Neural cell (in vitro differentiated cells): ENCODE measurements at regions not wholly inside any gene's neighbourhood (a gene's known extent, or its start where the extent isn't known, plus 50 kb on each side); places are given as distances from the start of the nearest gene placed in this dataset.

Experiments used
- H2AFZ ChIP-seq: fragments of 200-600, 300-800 bp; sonication (generic), shearing (Covaris generic); 2 replicates; pipeline ENCODE4 v1.6.0; 2014; ENCODE audit warnings: low read depth, mild to moderate bottlenecking, antibody characterized with exemption, low read length, moderate library complexity
- H3F3A ChIP-seq: fragments of 200-600 bp; shearing (Covaris generic); 2 replicates; pipeline ENCODE4 v1.6.1; 2016; ENCODE audit warnings: mild to moderate bottlenecking, moderate library complexity, mixed read lengths, antibody characterized with exemption, low read length; ENCODE audit not compliant: insufficient read depth, poor library complexity, severe bottlenecking
- H3K27ac ChIP-seq: fragments of 200-600, 300-800 bp; sonication (generic), shearing (Covaris generic); 2 replicates; pipeline ENCODE4 v1.5.1; 2014; ENCODE audit warnings: mild to moderate bottlenecking, low read length, moderate library complexity
- H3K27me3 ChIP-seq: fragments of 300-800, 200-600 bp; sonication (generic), shearing (Covaris generic); 2 replicates; pipeline ENCODE4 v1.6.0; 2014; ENCODE audit warnings: mild to moderate bottlenecking, low read depth, low read length, moderate library complexity; ENCODE audit not compliant: insufficient read depth
- H3K36me3 ChIP-seq: fragments of 300-800, 200-600 bp; sonication (generic), shearing (Covaris generic); 2 replicates; pipeline ENCODE4 v1.5.1; 2014; ENCODE audit warnings: mild to moderate bottlenecking, antibody characterized with exemption, low read length, moderate library complexity; ENCODE audit not compliant: insufficient read depth
- H3K4me2 ChIP-seq: fragments of 300-800, 200-600 bp; sonication (generic), shearing (Covaris generic); 2 replicates; pipeline ENCODE4 v1.6.0; 2014; ENCODE audit warnings: mild to moderate bottlenecking, low read length
- H3K4me3 ChIP-seq: fragments of 300-800, 200-600 bp; sonication (generic), shearing (Covaris generic); 2 replicates; pipeline ENCODE4 v1.5.1; 2014; ENCODE audit warnings: mild to moderate bottlenecking, low read length, moderate library complexity
- H3K79me2 ChIP-seq: fragments of 200-600 bp; shearing (Covaris generic); replicated peaks from 2 replicates; pipeline ENCODE4 v1.6.0; 2014; ENCODE audit warnings: mild to moderate bottlenecking, low read length, moderate library complexity; ENCODE audit not compliant: insufficient read depth
- H3K9ac ChIP-seq: fragments of 300-800, 200-600 bp; sonication (generic), shearing (Covaris generic); 2 replicates; pipeline ENCODE4 v1.6.1; 2016; ENCODE audit warnings: mild to moderate bottlenecking, low read length, mixed read lengths
- H3K9me2 ChIP-seq: fragments of 200-600 bp; shearing (Covaris generic); 2 replicates; pipeline ENCODE4 v1.6.1; 2016; ENCODE audit warnings: mild to moderate bottlenecking, low read length, mixed read lengths; ENCODE audit not compliant: insufficient read depth
- H3K9me3 ChIP-seq: fragments of 200-600, 300-800 bp; sonication (generic), shearing (Covaris generic); 2 replicates; pipeline ENCODE4 v1.6.1; 2016; ENCODE audit warnings: mild to moderate bottlenecking, mixed run types, low read length, moderate library complexity, mixed read lengths
- H4K20me1 ChIP-seq: fragments of 200-600 bp; shearing (Covaris generic); 2 replicates; pipeline ENCODE4 v1.6.1; 2016; ENCODE audit warnings: mild to moderate bottlenecking, mixed run types; ENCODE audit not compliant: insufficient read depth
- EP300 ChIP-seq: fragments of 450-650 bp; conservative IDR thresholded peaks from 2 replicates; pipeline ENCODE4 v1.6.1; 2014; ENCODE audit warnings: antibody characterized with exemption, mild to moderate bottlenecking, moderate library complexity; ENCODE audit not compliant: poor library complexity, severe bottlenecking
- EZH2 ChIP-seq: fragments of 200-600, 300-800 bp; shearing (Covaris generic), sonication (generic); IDR thresholded peaks from 2 replicates; pipeline ENCODE4 v1.6.1; 2014; ENCODE audit warnings: antibody characterized with exemption, low read length, borderline replicate concordance, mild to moderate bottlenecking; ENCODE audit not compliant: insufficient read depth, poor library complexity, severe bottlenecking
- MXI1 ChIP-seq: fragments of 450-650 bp; conservative IDR thresholded peaks from 2 replicates; pipeline ENCODE4 v1.6.1; 2014; ENCODE audit warnings: antibody characterized with exemption, mild to moderate bottlenecking; ENCODE audit not compliant: poor library complexity, severe bottlenecking
- POLR2AphosphoS5 ChIP-seq: IDR thresholded peaks from 2 replicates; pipeline ENCODE4 v1.6.1; 2012
- RAD21 ChIP-seq: fragments of 450-650 bp; conservative IDR thresholded peaks from 2 replicates; pipeline ENCODE4 v1.6.1; 2014; ENCODE audit warnings: antibody characterized with exemption, mild to moderate bottlenecking, moderate library complexity
- SMC3 ChIP-seq: fragments of 450-650 bp; conservative IDR thresholded peaks from 2 replicates; pipeline ENCODE4 v1.6.1; 2014; ENCODE audit warnings: antibody characterized with exemption, mild to moderate bottlenecking, moderate library complexity; ENCODE audit not compliant: poor library complexity
- TAF1 ChIP-seq: IDR thresholded peaks from 2 replicates; pipeline ENCODE4 v1.6.1; 2012; ENCODE audit warnings: low read depth
- TF ChIP-seq, protein P1 (sequence below): fragments of 450-650 bp; IDR thresholded peaks from 2 replicates; pipeline ENCODE4 v1.5.1; 2014; ENCODE audit warnings: antibody characterized with exemption, mild to moderate bottlenecking, moderate library complexity; ENCODE audit not compliant: poor library complexity, severe bottlenecking
- TF ChIP-seq, protein P2 (sequence below): IDR thresholded peaks from 2 replicates; pipeline ENCODE4 v1.6.1; 2012; ENCODE audit warnings: borderline replicate concordance

DNA sequence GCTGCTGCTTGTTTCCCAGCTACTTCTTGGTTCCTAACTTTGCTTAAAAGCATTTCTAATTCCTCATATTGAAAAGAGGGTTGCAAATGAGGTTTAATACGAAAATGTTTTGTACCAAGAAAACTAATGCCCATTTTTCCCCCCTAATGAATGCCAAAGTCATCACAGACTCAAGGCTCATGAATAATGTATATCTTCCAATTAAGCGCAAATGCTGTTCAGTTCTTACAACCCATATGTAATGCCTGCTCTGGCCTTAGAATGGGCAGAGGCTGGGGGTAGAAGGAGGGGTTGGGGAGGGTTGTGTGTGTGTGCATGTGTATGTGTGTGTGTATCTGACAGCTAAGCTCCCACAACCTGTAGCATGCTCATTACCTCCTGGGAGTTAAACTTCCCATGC is 901.7 kb downstream of the KCNMA1 start:
- no peak for TF ChIP-seq TAF1
- TF ChIP-seq, protein P1, sequence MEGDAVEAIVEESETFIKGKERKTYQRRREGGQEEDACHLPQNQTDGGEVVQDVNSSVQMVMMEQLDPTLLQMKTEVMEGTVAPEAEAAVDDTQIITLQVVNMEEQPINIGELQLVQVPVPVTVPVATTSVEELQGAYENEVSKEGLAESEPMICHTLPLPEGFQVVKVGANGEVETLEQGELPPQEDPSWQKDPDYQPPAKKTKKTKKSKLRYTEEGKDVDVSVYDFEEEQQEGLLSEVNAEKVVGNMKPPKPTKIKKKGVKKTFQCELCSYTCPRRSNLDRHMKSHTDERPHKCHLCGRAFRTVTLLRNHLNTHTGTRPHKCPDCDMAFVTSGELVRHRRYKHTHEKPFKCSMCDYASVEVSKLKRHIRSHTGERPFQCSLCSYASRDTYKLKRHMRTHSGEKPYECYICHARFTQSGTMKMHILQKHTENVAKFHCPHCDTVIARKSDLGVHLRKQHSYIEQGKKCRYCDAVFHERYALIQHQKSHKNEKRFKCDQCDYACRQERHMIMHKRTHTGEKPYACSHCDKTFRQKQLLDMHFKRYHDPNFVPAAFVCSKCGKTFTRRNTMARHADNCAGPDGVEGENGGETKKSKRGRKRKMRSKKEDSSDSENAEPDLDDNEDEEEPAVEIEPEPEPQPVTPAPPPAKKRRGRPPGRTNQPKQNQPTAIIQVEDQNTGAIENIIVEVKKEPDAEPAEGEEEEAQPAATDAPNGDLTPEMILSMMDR, result no peak
- no peak for TF ChIP-seq EP300
- no peak for TF ChIP-seq POLR2AphosphoS5
- no peak for TF ChIP-seq RAD21
- TF ChIP-seq MXI1, result no peak
- TF ChIP-seq SMC3, result no peak
- no peak for TF ChIP-seq EZH2
- TF ChIP-seq, protein P2, sequence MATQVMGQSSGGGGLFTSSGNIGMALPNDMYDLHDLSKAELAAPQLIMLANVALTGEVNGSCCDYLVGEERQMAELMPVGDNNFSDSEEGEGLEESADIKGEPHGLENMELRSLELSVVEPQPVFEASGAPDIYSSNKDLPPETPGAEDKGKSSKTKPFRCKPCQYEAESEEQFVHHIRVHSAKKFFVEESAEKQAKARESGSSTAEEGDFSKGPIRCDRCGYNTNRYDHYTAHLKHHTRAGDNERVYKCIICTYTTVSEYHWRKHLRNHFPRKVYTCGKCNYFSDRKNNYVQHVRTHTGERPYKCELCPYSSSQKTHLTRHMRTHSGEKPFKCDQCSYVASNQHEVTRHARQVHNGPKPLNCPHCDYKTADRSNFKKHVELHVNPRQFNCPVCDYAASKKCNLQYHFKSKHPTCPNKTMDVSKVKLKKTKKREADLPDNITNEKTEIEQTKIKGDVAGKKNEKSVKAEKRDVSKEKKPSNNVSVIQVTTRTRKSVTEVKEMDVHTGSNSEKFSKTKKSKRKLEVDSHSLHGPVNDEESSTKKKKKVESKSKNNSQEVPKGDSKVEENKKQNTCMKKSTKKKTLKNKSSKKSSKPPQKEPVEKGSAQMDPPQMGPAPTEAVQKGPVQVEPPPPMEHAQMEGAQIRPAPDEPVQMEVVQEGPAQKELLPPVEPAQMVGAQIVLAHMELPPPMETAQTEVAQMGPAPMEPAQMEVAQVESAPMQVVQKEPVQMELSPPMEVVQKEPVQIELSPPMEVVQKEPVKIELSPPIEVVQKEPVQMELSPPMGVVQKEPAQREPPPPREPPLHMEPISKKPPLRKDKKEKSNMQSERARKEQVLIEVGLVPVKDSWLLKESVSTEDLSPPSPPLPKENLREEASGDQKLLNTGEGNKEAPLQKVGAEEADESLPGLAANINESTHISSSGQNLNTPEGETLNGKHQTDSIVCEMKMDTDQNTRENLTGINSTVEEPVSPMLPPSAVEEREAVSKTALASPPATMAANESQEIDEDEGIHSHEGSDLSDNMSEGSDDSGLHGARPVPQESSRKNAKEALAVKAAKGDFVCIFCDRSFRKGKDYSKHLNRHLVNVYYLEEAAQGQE, result no peak
- H2AFZ ChIP-seq, result no peak overlapping the region

DNA sequence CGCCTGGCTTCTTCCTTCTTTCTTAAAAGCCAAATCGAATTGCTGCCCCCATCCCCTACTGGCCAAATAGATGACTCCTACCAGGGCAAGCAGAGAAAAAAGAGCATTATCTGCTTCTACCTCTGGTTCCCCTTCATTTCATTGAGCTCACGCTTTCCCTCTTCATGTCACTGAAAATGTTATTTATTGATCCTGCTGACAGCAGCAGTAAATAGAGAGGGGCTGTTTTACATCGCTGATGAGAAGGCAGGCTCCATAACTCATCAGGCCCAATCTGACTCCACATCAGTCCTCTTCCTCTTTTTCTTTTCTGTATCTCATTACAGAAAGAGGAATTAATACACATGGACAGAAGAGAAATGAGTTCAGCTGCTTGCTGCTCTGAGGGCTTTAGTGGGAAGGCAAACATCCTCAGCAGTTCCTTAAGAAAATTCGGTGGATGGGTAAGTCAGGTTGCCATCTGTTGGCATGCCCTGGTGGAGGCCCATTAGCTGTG is 904.1 kb downstream of the KCNMA1 start:
- Histone ChIP-seq H3K79me2 (no peaks in the 10 kb centered on the region), H3K9me3 (no peaks in the 10 kb centered on the region), H3K27me3 (peaks cover 50% of the 10 kb centered on the region), H3K9me2 (no peaks in the 10 kb centered on the region), H3K4me3 (no peak overlapping the region), H3K36me3 (no peaks in the 10 kb centered on the region), H3F3A (no peaks in the 10 kb centered on the region), H3K27ac (no peak overlapping the region), H2AFZ (no peak overlapping the region), H3K9ac (no peak overlapping the region), H3K4me2 (no peak overlapping the region), H4K20me1 (no peaks in the 10 kb centered on the region)
- TF ChIP-seq EP300, result no peak
- no peak for TF ChIP-seq EZH2
- TF ChIP-seq TAF1, result no peak
- TF ChIP-seq, protein P1, result no peak
- TF ChIP-seq SMC3, result no peak
- TF ChIP-seq RAD21, result no peak
- no peak for TF ChIP-seq POLR2AphosphoS5
- TF ChIP-seq, protein P2, result no peak
- no peak for TF ChIP-seq MXI1

More for the DNA sequence above, 901.7 kb downstream of the KCNMA1 start:
- Histone ChIP-seq H3K9me3 (no peaks in the 10 kb centered on the region), H3F3A (no peaks in the 10 kb centered on the region), H3K4me3 (no peak overlapping the region), H3K36me3 (no peaks in the 10 kb centered on the region), H3K27me3 (peaks cover 68% of the 10 kb centered on the region), H3K4me2 (no peak overlapping the region), H3K9ac (no peak overlapping the region), H3K9me2 (no peaks in the 10 kb centered on the region), H4K20me1 (no peaks in the 10 kb centered on the region), H3K27ac (no peak overlapping the region), H3K79me2 (no peaks in the 10 kb centered on the region)
